A673 (cell line): ENCODE measurements at regions not wholly inside any gene's neighbourhood (a gene's known extent, or its start where the extent isn't known, plus 50 kb on each side); places are given as distances from the start of the nearest gene placed in this dataset.

Source experiments
- EZH2 ChIP-seq: fragments of 200-600 bp; sonication (generic); IDR thresholded peaks from 2 replicates; pipeline ENCODE4 v1.6.1; 2017; ENCODE audit warnings: borderline replicate concordance, low read depth, mild to moderate bottlenecking, mixed read lengths, antibody characterized with exemption, low read length; ENCODE audit not compliant: poor library complexity, severe bottlenecking
- TF ChIP-seq, protein P1 (sequence below): fragments of 300-800, 200-600 bp; sonication (generic); conservative IDR thresholded peaks from 2 replicates; pipeline ENCODE4 v1.5.1; 2017; ENCODE audit warnings: low read depth, mild to moderate bottlenecking, antibody characterized with exemption, low read length, moderate library complexity, mixed read lengths

DNA sequence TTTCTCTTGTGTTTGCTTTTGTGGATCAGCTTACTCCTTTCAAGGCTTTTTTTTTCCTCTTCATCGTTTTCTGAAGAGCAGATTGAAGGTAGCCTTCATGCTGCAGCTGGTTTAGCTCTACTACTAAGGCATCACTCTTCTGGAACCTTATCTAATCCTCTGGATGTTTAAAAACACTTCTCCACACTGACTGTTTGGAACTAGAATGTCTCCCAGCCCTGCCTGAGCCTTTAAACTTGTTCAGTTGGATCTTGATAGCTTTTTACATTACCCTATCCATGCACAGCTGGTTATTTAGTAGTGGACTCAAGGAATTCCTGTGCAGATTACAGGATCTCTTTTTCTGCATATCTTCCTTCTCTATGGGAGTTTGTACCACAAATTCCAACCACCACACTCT, 108.9 kb upstream of the ASCC3 start:
- TF ChIP-seq, protein P1, sequence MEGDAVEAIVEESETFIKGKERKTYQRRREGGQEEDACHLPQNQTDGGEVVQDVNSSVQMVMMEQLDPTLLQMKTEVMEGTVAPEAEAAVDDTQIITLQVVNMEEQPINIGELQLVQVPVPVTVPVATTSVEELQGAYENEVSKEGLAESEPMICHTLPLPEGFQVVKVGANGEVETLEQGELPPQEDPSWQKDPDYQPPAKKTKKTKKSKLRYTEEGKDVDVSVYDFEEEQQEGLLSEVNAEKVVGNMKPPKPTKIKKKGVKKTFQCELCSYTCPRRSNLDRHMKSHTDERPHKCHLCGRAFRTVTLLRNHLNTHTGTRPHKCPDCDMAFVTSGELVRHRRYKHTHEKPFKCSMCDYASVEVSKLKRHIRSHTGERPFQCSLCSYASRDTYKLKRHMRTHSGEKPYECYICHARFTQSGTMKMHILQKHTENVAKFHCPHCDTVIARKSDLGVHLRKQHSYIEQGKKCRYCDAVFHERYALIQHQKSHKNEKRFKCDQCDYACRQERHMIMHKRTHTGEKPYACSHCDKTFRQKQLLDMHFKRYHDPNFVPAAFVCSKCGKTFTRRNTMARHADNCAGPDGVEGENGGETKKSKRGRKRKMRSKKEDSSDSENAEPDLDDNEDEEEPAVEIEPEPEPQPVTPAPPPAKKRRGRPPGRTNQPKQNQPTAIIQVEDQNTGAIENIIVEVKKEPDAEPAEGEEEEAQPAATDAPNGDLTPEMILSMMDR: no peak
- TF ChIP-seq EZH2: no peak
